IPS-18a (cell line): ENCODE measurements at regions not wholly inside any gene's neighbourhood (a gene's known extent, or its start where the extent isn't known, plus 50 kb on each side); places are given as distances from the start of the nearest gene placed in this dataset.
"Not testable (repeated sequence)": the region's sequence is repeated elsewhere in the genome, so short reads cannot be mapped to it uniquely, and the experiment has no call there.

Experiments
- H3K27ac ChIP-seq: one replicate; pipeline ENCODE4 v1.5.1; 2013; ENCODE audit warnings: low read length
- H3K27me3 ChIP-seq: one replicate; pipeline ENCODE4 v1.6.1; 2013; ENCODE audit warnings: mild to moderate bottlenecking, low read length; ENCODE audit not compliant: control insufficient read depth, insufficient read depth
- H3K36me3 ChIP-seq: one replicate; pipeline ENCODE4 v1.6.1; 2013; ENCODE audit warnings: low read depth, low read length; ENCODE audit not compliant: control insufficient read depth
- H3K4me1 ChIP-seq: one replicate; pipeline ENCODE4 v1.6.1; 2013; ENCODE audit warnings: low read depth, low read length; ENCODE audit not compliant: control insufficient read depth
- H3K4me3 ChIP-seq: one replicate; pipeline ENCODE4 v1.5.1; 2013; ENCODE audit warnings: low read length
- H3K9ac ChIP-seq: one replicate; pipeline ENCODE4 v1.6.1; 2013; ENCODE audit warnings: mild to moderate bottlenecking, low read length, moderate library complexity
- H3K9me3 ChIP-seq: one replicate; pipeline ENCODE4 v1.6.1; 2013; ENCODE audit warnings: low read depth, low read length; ENCODE audit not compliant: control insufficient read depth

DNA sequence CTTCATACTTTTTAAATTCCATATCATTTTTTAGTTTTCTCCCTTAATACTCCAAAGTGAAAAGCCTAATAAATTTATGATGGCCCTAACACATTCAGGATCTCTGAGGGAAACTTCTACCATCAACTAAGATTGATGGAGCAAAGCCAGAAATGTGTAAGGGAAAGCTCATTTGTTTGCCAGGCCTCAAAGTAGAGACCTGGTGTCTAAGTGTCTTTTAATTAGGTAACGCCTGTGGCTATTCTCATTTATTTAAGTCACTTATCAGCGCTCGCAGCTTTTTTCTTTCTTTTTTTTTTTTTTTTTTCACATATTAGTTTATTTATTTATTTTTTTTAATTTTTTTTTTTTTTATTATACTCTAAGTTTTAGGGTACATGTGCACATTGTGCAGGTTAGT, 242.4 kb downstream of the TMA16 start:
- H3K27ac ChIP-seq, result no peak overlapping the region
- H3K9ac ChIP-seq, result no peak overlapping the region
- no peaks in the 10 kb centered on the region for H3K27me3 ChIP-seq
- no peaks in the 10 kb centered on the region for H3K9me3 ChIP-seq
- H3K36me3 ChIP-seq, result no peaks in the 10 kb centered on the region
- no peak overlapping the region for H3K4me3 ChIP-seq
- no peaks in the 10 kb centered on the region for H3K4me1 ChIP-seq

DNA sequence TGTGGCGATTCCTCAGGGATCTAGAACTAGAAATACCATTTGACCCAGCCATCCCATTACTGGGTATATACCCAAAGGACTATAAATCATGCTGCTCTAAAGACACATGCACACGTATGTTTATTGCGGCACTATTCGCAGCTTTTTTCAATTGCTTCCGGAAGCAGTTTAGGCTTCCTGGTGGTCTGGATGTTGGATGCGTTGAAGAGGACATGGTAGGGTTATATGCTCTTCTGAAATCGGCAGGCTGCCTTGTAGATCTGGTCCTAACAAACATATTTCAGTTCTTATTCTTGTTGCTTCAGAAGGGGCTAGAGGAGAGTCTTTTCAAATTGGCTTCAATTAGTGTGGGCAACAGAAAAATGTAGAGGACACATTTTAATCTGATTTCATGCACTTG, 243.4 kb downstream of the TMA16 start:
- not testable (repeated sequence) for H3K9ac ChIP-seq, H3K4me1 ChIP-seq, H3K27me3 ChIP-seq, H3K36me3 ChIP-seq, H3K9me3 ChIP-seq, H3K4me3 ChIP-seq, H3K27ac ChIP-seq

DNA sequence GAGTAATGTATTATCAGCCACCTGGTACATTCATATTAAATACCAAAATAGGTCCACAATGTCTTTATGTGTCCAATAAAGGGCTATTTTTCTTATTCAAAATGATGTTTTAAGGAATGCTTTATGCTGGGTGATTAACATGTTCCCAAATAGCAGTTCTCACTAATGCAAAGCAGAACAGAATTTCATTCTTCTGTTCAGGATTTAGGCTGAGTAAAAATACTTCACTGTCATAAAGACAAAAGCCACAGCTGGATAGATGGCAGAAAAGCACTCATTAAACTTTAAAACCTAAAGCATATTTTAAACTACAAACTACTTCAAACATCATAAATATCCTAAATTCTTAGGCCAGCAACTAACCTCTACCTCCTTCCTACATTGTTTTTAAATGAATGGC, 244.0 kb downstream of the TMA16 start:
- Histone ChIP-seq H3K9me3 (no peaks in the 10 kb centered on the region), H3K27me3 (no peaks in the 10 kb centered on the region)

DNA sequence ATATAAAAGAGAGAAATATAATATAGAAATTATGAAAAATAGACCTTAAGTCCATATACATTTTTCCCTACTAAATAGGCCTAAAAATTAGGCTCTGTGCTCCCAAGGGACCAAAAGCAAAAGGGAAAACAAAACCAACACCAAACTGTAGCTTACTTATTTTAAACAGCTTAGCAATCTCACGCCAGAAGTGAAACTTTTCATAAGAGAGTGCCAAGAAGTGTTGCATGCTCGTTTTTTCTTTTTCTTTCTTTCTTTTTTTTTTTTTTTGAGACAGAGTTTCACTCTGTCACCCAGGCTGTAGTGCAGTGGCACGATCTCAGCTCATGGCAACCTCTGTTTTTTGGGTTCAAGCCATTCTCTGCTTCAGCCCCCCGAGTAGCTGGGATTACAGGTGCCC, 250.4 kb downstream of the TMA16 start:
- no peaks in the 10 kb centered on the region for H3K36me3 ChIP-seq
- H3K9me3 ChIP-seq, result peaks cover 4% of the 10 kb centered on the region
- no peaks in the 10 kb centered on the region for H3K4me1 ChIP-seq
- no peak overlapping the region for H3K4me3 ChIP-seq
- H3K27me3 ChIP-seq, result no peaks in the 10 kb centered on the region
- H3K9ac ChIP-seq, result no peak overlapping the region
- no peak overlapping the region for H3K27ac ChIP-seq

More for the DNA sequence above, 244.0 kb downstream of the TMA16 start:
- Histone ChIP-seq H3K4me3 (no peak overlapping the region), H3K27ac (no peak overlapping the region), H3K4me1 (no peaks in the 10 kb centered on the region), H3K36me3 (no peaks in the 10 kb centered on the region), H3K9ac (no peak overlapping the region)

DNA sequence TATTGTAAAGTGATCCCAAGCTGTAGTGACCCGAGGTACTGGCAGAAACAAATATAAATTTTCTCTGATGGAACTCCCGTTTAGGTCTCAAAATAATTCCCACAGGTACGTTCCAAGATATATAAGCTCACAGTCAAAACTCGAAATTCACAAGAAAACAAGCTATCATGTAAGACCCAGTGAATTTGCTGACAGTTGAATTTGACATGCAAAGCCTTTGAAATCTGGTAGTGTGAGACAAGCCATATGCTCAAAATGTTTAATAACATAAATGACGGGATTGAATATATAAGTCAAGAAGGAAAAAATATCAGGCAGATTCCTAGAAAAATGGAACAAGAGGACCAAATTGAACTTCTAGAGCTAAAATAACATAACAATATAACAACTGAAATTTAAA, 252.8 kb downstream of the TMA16 start:
- H3K27ac ChIP-seq, result no peak overlapping the region
- no peak overlapping the region for H3K4me3 ChIP-seq

DNA sequence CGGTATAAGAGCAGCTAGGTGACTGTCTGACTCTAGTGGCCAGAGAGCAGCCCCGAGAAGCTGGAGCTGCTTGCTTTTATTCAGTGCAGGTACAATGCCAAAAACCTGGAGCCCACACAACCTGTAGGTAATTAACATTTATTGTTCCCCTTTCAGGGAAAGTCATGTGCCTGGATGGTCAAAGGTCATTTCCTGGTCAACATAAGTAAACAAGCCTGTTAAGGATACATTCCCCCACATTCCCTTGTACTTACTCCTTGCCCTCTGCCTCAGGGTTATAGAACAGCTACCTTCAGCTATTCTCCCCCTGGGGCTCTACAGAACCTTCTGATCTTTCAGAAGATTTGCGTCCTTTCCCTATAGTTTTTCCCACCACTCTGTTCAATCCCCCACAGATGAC, 253.4 kb downstream of the TMA16 start:
- Histone ChIP-seq H3K4me1 (no peaks in the 10 kb centered on the region), H3K27me3 (no peaks in the 10 kb centered on the region), H3K36me3 (no peaks in the 10 kb centered on the region), H3K4me3 (no peak overlapping the region), H3K9me3 (peaks cover 4% of the 10 kb centered on the region), H3K27ac (no peak overlapping the region), H3K9ac (no peak overlapping the region)

More for the DNA sequence above, 252.8 kb downstream of the TMA16 start:
- no peak overlapping the region for H3K9ac ChIP-seq
- H3K4me1 ChIP-seq, result no peaks in the 10 kb centered on the region
- peaks cover 4% of the 10 kb centered on the region for H3K9me3 ChIP-seq
- no peaks in the 10 kb centered on the region for H3K27me3 ChIP-seq
- H3K36me3 ChIP-seq, result no peaks in the 10 kb centered on the region

DNA sequence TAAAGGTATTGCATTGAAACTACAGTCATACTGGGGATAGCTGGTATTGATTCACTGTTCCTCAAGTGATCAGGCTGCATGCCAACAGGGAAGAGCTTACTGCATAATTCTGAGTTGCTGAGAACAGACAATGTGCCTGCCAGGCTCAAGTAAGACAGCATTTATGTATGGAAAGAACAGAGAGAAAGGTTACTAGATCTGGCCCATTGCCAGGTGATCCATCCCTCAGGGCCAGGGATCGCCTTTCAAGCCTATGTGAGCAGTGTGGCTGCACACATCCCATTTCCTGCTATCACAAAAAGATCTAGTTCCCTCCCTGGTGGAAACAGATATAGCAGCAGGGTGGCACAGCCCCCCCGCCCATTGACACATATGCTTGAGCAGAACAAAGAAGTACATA, 254.0 kb downstream of the TMA16 start:
- no peak overlapping the region for H3K27ac ChIP-seq
- no peaks in the 10 kb centered on the region for H3K27me3 ChIP-seq
- no peaks in the 10 kb centered on the region for H3K36me3 ChIP-seq
- H3K9me3 ChIP-seq, result peaks cover 4% of the 10 kb centered on the region
- no peaks in the 10 kb centered on the region for H3K4me1 ChIP-seq
- no peak overlapping the region for H3K4me3 ChIP-seq
- no peak overlapping the region for H3K9ac ChIP-seq

DNA sequence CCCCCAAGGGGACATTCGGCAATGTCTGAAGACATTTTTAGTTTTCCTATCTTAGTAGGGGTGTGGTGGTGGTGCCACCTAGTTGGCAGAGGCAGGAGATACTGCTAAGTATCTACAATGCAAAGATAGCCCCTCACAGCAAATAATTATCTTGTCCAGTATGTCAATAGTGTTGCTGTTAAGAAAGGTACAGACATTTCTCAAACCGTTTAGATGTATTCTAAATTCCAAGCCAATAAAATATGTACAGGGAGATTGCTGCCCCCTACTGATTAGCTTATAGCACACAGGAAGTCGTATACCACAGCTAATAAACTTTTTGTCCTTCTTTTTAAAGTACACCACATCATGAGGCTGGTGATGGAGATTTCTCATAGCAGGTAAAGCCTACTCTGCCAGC, 260.5 kb downstream of the TMA16 start:
- H3K27me3 ChIP-seq, result no peaks in the 10 kb centered on the region
- H3K36me3 ChIP-seq, result no peaks in the 10 kb centered on the region
- H3K9me3 ChIP-seq, result no peaks in the 10 kb centered on the region
- H3K27ac ChIP-seq, result no peak overlapping the region
- H3K4me1 ChIP-seq, result no peaks in the 10 kb centered on the region
- no peak overlapping the region for H3K4me3 ChIP-seq
- no peak overlapping the region for H3K9ac ChIP-seq

DNA sequence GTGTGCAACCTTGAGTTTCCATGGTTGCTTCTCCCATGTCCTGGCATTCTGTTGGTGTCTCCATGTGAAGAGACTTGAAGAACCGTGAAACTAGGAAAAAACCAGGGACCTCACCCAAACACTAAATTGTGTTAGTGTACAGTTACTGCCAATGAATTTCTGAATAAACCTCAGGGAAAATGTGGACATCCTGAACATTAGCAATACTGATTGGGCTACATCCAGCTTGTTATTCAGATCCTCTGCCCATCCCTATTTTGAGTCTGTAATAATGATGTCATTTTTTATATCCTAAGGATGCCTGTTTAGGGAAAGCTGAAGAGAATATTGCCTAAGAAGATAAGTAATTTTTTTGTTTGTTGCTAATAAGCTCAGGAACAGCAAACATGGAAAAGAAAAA, 262.7 kb downstream of the TMA16 start:
- Histone ChIP-seq H3K36me3 (no peaks in the 10 kb centered on the region), H3K4me3 (no peak overlapping the region), H3K27ac (no peak overlapping the region), H3K9me3 (no peaks in the 10 kb centered on the region), H3K9ac (no peak overlapping the region), H3K4me1 (no peaks in the 10 kb centered on the region), H3K27me3 (no peaks in the 10 kb centered on the region)

DNA sequence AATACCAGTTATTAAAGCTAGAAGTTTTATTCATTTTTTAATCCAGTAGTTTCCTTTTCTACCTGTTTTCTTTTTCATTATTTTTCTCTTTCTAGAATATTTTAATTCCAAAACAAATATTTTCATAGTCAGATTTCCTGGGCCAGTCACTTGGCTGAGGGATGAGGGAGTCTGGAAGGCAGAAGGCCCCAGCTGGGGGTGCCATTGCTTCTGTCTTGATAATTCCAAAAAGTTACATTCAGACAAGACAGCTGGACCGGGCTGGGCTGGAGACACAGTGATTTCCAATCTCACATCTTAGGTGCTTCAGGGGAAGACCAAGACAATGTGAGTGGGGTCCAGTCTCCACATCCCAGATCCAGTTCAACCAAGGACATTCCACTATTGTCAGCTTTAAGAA, 263.5 kb downstream of the TMA16 start:
- H3K36me3 ChIP-seq, result no peaks in the 10 kb centered on the region
- no peaks in the 10 kb centered on the region for H3K9me3 ChIP-seq
- H3K4me3 ChIP-seq, result no peak overlapping the region
- no peak overlapping the region for H3K9ac ChIP-seq
- no peaks in the 10 kb centered on the region for H3K27me3 ChIP-seq
- H3K4me1 ChIP-seq, result no peaks in the 10 kb centered on the region
- H3K27ac ChIP-seq, result no peak overlapping the region

DNA sequence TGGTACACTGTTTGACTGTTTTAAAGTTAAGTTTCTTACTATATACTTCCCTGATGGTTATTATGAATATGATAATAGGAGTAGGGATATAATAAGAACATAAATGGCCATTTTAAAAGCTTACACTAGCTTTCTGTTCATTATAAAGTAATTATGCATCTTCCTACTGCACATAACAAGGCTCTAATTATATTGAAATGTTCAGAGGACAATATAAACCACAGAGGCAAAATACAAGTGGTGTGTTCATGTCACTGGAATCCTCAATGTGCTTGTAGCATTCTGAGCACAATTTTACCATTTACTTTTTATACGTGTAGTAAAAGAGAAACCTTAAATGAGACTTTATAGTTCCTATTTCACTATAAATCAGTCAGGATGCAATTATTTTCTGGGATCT, 268.3 kb downstream of the TMA16 start:
- H3K4me1 ChIP-seq, result no peaks in the 10 kb centered on the region
- no peaks in the 10 kb centered on the region for H3K27me3 ChIP-seq
- no peaks in the 10 kb centered on the region for H3K36me3 ChIP-seq
- H3K27ac ChIP-seq, result no peak overlapping the region
- H3K9ac ChIP-seq, result no peak overlapping the region
- H3K9me3 ChIP-seq, result no peaks in the 10 kb centered on the region
- H3K4me3 ChIP-seq, result no peak overlapping the region

DNA sequence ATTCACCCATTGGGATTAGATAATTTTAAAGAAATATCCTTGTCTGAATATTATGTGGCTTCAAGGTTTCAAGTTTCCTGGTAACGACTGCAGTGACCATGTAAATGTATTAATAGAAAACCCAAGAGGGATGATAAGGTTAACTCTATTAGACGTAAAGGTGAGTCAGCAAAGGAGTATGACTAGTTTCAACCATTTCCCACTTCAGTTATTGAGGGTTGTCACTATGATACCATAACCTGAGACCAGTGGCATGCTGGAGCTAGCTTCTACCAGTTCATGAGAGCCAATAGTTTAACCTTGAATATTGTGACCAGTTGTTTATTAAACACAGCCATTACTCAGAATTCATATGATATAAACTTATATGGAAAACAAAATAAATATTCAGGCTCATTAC, 270.1 kb downstream of the TMA16 start:
- no peaks in the 10 kb centered on the region for H3K27me3 ChIP-seq
- no peaks in the 10 kb centered on the region for H3K9me3 ChIP-seq
- H3K36me3 ChIP-seq, result no peaks in the 10 kb centered on the region
- H3K4me1 ChIP-seq, result no peaks in the 10 kb centered on the region
- H3K9ac ChIP-seq, result no peak overlapping the region
- no peak overlapping the region for H3K4me3 ChIP-seq
- H3K27ac ChIP-seq, result no peak overlapping the region

DNA sequence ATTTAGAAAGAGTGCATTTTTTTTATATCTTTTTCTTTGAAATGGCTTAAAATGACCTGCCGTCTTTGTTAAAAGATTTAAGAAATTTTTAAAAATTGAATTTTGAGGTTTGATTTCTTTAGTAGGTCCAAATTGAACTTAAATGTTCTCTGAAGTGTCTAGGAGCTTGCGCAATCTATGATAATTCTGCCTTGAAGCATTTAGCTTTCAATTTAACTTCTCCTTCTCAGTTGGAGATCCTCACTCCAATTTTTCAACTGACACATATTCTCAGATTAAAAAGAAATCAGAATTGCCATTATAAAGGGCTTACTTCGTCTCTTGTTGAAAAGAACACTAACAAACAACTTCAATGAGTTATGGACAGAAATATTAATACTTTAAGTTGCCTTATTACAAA, 273.5 kb downstream of the TMA16 start:
- H3K27ac ChIP-seq, result no peak overlapping the region
- no peaks in the 10 kb centered on the region for H3K4me1 ChIP-seq
- no peaks in the 10 kb centered on the region for H3K36me3 ChIP-seq
- H3K4me3 ChIP-seq, result no peak overlapping the region
- no peaks in the 10 kb centered on the region for H3K9me3 ChIP-seq
- H3K9ac ChIP-seq, result no peak overlapping the region
- no peaks in the 10 kb centered on the region for H3K27me3 ChIP-seq
